Duodenal mucosa (tissue), 2 donors: ENCODE measurements at regions not wholly inside any gene's neighbourhood (a gene's known extent, or its start where the extent isn't known, plus 50 kb on each side); places are given as distances from the start of the nearest gene placed in this dataset.

Source experiments
- H3K27ac ChIP-seq: one replicate; pipeline ENCODE4 v1.7.0; 2013; ENCODE audit warnings: low read depth, low read length
- H3K27me3 ChIP-seq, 2 donors: one replicate each; pipeline ENCODE4 v1.7.0; 2013; ENCODE audit warnings: low read length in 2 of 2, control low read depth in 1 of 2; ENCODE audit not compliant: insufficient read depth in 2 of 2, control insufficient read depth in 1 of 2
- H3K36me3 ChIP-seq, 2 donors: one replicate each; pipeline ENCODE4 v1.7.0; 2013; ENCODE audit warnings: low read length in 2 of 2, control low read depth in 1 of 2; ENCODE audit not compliant: insufficient read depth in 2 of 2, control insufficient read depth in 1 of 2
- H3K4me1 ChIP-seq, 2 donors: one replicate each; pipeline ENCODE4 v1.7.0; 2013; ENCODE audit warnings: low read length in 2 of 2, control low read depth in 1 of 2; ENCODE audit not compliant: insufficient read depth in 2 of 2, control insufficient read depth in 1 of 2
- H3K4me3 ChIP-seq, 2 donors: one replicate each; pipeline ENCODE4 v1.7.0; 2013; ENCODE audit warnings: low read length in 2 of 2, low read depth in 1 of 2
- H3K9ac ChIP-seq, 2 donors: one replicate each; pipeline ENCODE4 v1.7.0; 2013; ENCODE audit warnings: low read length in 2 of 2, low read depth in 1 of 2
- H3K9me3 ChIP-seq, 2 donors: one replicate each; pipeline ENCODE4 v1.7.0; 2013; ENCODE audit warnings: low read length in 2 of 2, control low read depth in 1 of 2; ENCODE audit not compliant: control insufficient read depth in 1 of 2

DNA sequence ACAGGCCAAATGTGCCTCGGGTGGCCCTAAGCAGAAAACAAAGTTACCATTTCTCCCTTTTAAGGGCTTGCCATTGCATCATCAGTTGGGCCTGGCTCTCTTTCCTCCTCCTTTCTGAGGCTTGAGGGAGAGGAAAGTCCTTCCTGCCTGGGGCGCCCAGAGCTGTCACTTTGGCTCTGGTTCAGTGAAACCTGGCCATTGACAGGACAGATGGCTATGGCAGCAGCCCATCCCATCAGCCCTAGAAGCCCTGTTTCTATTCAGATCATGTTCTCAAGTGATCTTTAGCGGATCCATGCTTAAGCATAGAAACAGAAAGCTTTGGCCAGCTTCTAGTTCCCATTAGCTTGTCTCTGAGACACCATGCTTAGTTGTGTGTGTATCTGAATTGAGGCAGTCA is 293.4 kb downstream of the YTHDC2 start:
- Histone ChIP-seq H3K36me3 (no peaks in the 10 kb centered on the region), H3K9ac (no peak overlapping the region), H3K4me3 (no peak overlapping the region), H3K9me3 (no peaks in the 10 kb centered on the region), H3K27ac (no peak overlapping the region), H3K27me3 (no peaks in the 10 kb centered on the region), H3K4me1 (no peaks in the 10 kb centered on the region)

DNA sequence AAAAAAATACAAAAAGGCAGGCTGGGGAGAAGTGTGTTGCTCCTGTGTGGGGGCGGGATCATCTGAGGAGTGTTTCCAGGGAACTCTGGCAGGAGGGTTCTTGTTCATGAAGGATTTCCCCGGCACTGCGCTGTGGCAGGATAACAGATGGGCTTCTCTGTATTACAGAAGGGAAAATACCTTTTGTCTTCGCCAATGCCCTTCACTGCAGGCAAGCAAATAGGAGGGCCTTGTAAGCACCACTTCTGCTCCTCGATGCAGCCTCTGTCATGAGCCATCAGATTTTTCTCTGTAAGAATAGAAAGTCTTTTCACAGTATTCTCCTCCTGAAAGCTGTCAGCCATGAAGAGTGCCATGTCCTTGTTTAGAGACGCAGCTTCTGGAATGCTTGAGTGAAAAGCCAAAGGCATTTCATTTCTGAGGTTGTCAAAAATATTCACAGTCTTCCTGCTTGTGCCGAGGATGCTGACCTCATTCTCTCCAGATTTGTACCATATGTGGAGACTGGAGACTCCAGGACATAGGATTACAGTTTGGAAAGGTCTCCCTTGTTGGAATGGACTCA is 294.0 kb downstream of the YTHDC2 start:
- Histone ChIP-seq H3K36me3 (no peaks in the 10 kb centered on the region), H3K27me3 (no peaks in the 10 kb centered on the region), H3K4me3 (no peak overlapping the region), H3K4me1 (no peaks in the 10 kb centered on the region), H3K27ac (no peak overlapping the region), H3K9ac (no peak overlapping the region), H3K9me3 (no peaks in the 10 kb centered on the region)

DNA sequence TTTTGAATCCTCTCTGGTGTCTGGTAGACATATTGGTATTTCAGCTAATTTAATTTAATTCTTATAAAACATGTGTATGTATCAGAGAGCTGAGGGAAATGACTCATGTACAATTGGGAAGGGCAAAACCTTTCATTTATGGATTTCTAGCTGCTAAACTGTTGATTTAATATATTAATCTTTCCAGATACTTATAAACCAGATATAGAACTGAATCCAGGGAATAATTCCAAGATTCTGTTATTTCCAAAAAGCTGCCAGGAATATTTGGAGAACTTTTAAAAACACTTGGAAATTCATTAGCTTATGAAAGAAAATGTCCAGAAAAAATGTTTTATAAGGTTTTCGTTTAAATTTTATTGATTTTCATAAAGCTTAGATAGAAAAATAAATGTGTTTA is 295.5 kb downstream of the YTHDC2 start:
- Histone ChIP-seq H3K27ac (no peak overlapping the region), H3K9me3 (no peaks in the 10 kb centered on the region), H3K36me3 (no peaks in the 10 kb centered on the region), H3K27me3 (no peaks in the 10 kb centered on the region), H3K4me3 (no peak overlapping the region), H3K9ac (no peak overlapping the region), H3K4me1 (no peaks in the 10 kb centered on the region)

DNA sequence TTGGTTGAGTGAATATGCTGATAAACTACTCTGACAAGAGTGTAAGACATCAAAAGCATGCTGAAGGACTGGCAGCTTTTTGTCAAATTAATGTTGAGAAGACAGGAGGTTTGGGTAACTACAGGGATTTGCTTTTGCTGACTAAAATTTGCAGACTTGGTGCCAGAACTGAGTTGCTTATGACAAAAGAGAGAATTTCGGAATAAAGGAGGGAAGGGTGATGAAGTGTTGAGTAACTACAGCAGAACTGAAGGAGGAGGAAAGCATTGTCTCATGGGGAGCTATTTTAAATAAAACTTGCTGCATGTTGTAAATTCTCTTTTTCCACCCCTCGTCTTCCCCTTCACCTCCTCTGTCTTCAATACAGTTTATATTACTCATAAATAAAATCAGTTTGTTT is 296.1 kb downstream of the YTHDC2 start:
- H3K36me3 ChIP-seq, result no peaks in the 10 kb centered on the region
- H3K9ac ChIP-seq, result no peak overlapping the region
- H3K27me3 ChIP-seq, result no peaks in the 10 kb centered on the region
- H3K27ac ChIP-seq, result no peak overlapping the region
- no peaks in the 10 kb centered on the region for H3K9me3 ChIP-seq
- H3K4me1 ChIP-seq, result no peaks in the 10 kb centered on the region
- no peak overlapping the region for H3K4me3 ChIP-seq

GRCh38 chr5:113813466-113813865 is 300.0 kb downstream of the YTHDC2 start:
- Histone ChIP-seq H3K9ac (no peak overlapping the region), H3K36me3 (no peaks in the 10 kb centered on the region), H3K27ac (no peak overlapping the region), H3K9me3 (no peaks in the 10 kb centered on the region), H3K27me3 (no peaks in the 10 kb centered on the region), H3K4me3 (no peak overlapping the region), H3K4me1 (no peaks in the 10 kb centered on the region)

DNA sequence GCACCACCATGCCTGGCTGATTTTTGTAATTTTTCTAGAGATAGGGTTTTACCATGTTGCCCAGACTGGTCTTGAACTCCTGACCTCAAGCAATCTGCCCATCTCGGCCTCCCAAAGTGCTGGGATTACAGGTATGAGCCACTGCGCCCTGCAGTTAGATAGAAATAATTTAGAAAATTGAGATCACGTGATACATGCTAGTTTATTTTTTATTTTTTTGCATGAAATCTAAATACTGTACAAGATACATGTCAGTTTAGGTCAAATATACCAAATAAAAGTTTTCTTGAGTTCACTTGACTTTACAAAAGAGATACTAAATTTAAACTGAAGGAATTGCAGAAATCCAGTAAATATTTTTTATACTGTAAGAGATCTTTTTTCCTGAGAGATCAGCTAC is 304.2 kb downstream of the YTHDC2 start:
- H3K4me3 ChIP-seq, result no peak overlapping the region
- no peaks in the 10 kb centered on the region for H3K36me3 ChIP-seq
- no peak overlapping the region for H3K27ac ChIP-seq
- H3K9ac ChIP-seq, result no peak overlapping the region
- no peaks in the 10 kb centered on the region for H3K27me3 ChIP-seq
- no peaks in the 10 kb centered on the region for H3K4me1 ChIP-seq
- no peaks in the 10 kb centered on the region for H3K9me3 ChIP-seq

- Histone ChIP-seq H3K9ac (no peak overlapping the region), H3K9me3 (peaks cover 0 to 5% of the 10 kb centered on the region in 2 donors), H3K4me3 (no peak overlapping the region), H3K36me3 (no peaks in the 10 kb centered on the region), H3K4me1 (no peaks in the 10 kb centered on the region), H3K27ac (no peak overlapping the region), H3K27me3 (no peaks in the 10 kb centered on the region)
Measured at GRCh38 chr5:113823696-113824095, 310.2 kb downstream of the YTHDC2 start.

GRCh38 chr5:113824307-113824706 is 310.8 kb downstream of the YTHDC2 start:
- H3K36me3 ChIP-seq, result no peaks in the 10 kb centered on the region
- no peak overlapping the region for H3K9ac ChIP-seq
- H3K4me1 ChIP-seq, result no peaks in the 10 kb centered on the region
- H3K4me3 ChIP-seq, result no peak overlapping the region
- no peaks in the 10 kb centered on the region for H3K27me3 ChIP-seq
- H3K9me3 ChIP-seq, result peaks cover 0 to 5% of the 10 kb centered on the region in 2 donors
- H3K27ac ChIP-seq, result no peak overlapping the region

DNA sequence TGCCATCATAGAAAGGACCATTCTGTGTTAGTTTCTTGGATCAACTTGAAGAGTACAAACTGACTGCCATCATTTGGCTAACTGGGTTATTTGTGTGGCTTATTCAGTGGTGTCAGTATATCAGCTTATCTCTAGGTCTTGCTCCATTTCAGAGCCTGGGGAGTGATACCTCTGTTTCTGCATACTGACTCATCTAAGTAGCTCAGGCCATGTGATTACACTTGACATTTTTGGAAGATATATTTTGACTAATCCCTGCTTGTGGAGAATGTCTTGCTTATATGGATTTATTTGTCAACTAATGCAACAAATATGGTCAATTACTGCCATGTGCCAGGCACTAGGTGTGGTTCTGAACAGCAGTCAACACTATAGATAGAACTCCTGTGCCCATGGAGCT is 311.7 kb downstream of the YTHDC2 start:
- no peaks in the 10 kb centered on the region for H3K36me3 ChIP-seq
- no peaks in the 10 kb centered on the region for H3K4me1 ChIP-seq
- H3K27me3 ChIP-seq, result no peaks in the 10 kb centered on the region
- no peak overlapping the region for H3K27ac ChIP-seq
- peaks cover 0 to 5% of the 10 kb centered on the region in 2 donors for H3K9me3 ChIP-seq
- no peak overlapping the region for H3K9ac ChIP-seq
- no peak overlapping the region for H3K4me3 ChIP-seq

DNA sequence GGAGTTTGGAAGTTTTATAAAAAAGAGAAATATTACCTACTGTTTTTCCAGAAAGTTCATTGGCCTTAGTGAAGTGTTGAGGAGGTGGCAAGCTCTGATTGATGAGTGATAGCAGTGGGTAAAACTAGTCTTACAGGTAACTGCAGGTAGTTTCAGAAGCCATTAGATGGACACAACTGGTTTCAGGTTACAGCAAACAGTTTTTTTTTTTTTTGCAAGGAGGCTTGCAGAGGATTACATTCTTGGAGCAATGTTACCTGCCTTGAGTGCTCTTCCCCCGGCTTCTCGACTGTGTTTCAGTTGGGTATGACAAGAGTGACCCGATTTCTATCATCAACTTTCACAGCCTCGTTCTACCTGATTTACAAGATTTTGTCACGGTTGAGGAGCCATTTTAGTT is 333.4 kb downstream of the YTHDC2 start:
- Histone ChIP-seq H3K27ac (no peak overlapping the region), H3K9me3 (no peaks in the 10 kb centered on the region), H3K9ac (no peak overlapping the region), H3K27me3 (no peaks in the 10 kb centered on the region), H3K4me3 (no peak overlapping the region), H3K4me1 (no peaks in the 10 kb centered on the region), H3K36me3 (no peaks in the 10 kb centered on the region)

- Histone ChIP-seq H3K9me3 (peaks cover 8 to 11% of the 10 kb centered on the region in 2 donors), H3K36me3 (no peaks in the 10 kb centered on the region), H3K9ac (no peak overlapping the region), H3K4me1 (no peaks in the 10 kb centered on the region), H3K4me3 (no peak overlapping the region), H3K27me3 (no peaks in the 10 kb centered on the region), H3K27ac (no peak overlapping the region)
Measured at GRCh38 chr5:113864437-113864836, 350.9 kb downstream of the YTHDC2 start.
